Glomerular visceral epithelial cell (primary cell): ENCODE measurements at regions not wholly inside any gene's neighbourhood (a gene's known extent, or its start where the extent isn't known, plus 50 kb on each side); places are given as distances from the start of the nearest gene placed in this dataset.
"Not testable (repeated sequence)": the region's sequence is repeated elsewhere in the genome, so short reads cannot be mapped to it uniquely, and the experiment has no call there.

Experiments
- DNase-seq: peaks from one replicate; pipeline ENCODE4 v3.0.0-alpha.2; 2016; ENCODE audit errors: extremely low spot score

GRCh38 chr4:123674762-123675465, 278.3 kb downstream of the SPRY1 start:
- no peak for DNase-seq

GRCh38 chr4:123675567-123675966, 279.0 kb downstream of the SPRY1 start:
- no peak for DNase-seq

- no peak for DNase-seq
Measured at GRCh38 chr4:123676071-123676889, 279.7 kb downstream of the SPRY1 start.

- no peak for DNase-seq
Measured at GRCh38 chr4:123676890-123677229, 280.3 kb downstream of the SPRY1 start.

GRCh38 chr4:123682931-123683330, 286.3 kb downstream of the SPRY1 start:
- no peak for DNase-seq

GRCh38 chr4:123684937-123685336, 288.3 kb downstream of the SPRY1 start:
- not testable (repeated sequence) for DNase-seq

GRCh38 chr4:123695531-123695930, 298.9 kb downstream of the SPRY1 start:
- DNase-seq = not testable (repeated sequence)

GRCh38 chr4:123696687-123697086, 300.1 kb downstream of the SPRY1 start:
- DNase-seq = no peak

- DNase-seq = no peak
Measured at GRCh38 chr4:123698556-123698955, 302.0 kb downstream of the SPRY1 start.

GRCh38 chr4:123699880-123700771, 303.5 kb downstream of the SPRY1 start:
- peak; percentile 44 for DNase-seq

- DNase-seq = no peak
Measured at GRCh38 chr4:123701131-123701575, 304.6 kb downstream of the SPRY1 start.

GRCh38 chr4:123705419-123705818, 308.8 kb downstream of the SPRY1 start:
- DNase-seq = no peak

GRCh38 chr4:123706973-123707372, 310.4 kb downstream of the SPRY1 start:
- peak; percentile 25 for DNase-seq

- no peak for DNase-seq
Measured at GRCh38 chr4:123708902-123709301, 312.3 kb downstream of the SPRY1 start.

- no peak for DNase-seq
Measured at GRCh38 chr4:123709336-123709735, 312.7 kb downstream of the SPRY1 start.

- no peak for DNase-seq
Measured at GRCh38 chr4:123731035-123731434, 334.4 kb downstream of the SPRY1 start.

GRCh38 chr4:123737156-123737555, 340.6 kb downstream of the SPRY1 start:
- DNase-seq = no peak

GRCh38 chr4:123739806-123740205, 343.2 kb downstream of the SPRY1 start:
- no peak for DNase-seq

- DNase-seq = no peak
Measured at GRCh38 chr4:123740236-123740635, 343.6 kb downstream of the SPRY1 start.

- DNase-seq = no peak
Measured at GRCh38 chr4:123741906-123742305, 345.3 kb downstream of the SPRY1 start.

GRCh38 chr4:123743848-123744247, 347.3 kb downstream of the SPRY1 start:
- DNase-seq = no peak

- DNase-seq = no peak
Measured at GRCh38 chr4:123744664-123745290, 348.2 kb downstream of the SPRY1 start.
